SW 1271 (cell line): ENCODE measurements at regions not wholly inside any gene's neighbourhood (a gene's known extent, or its start where the extent isn't known, plus 50 kb on each side); places are given as distances from the start of the nearest gene placed in this dataset.

ENCODE experiments used
- DNase-seq, 2 experiments: peaks; one replicate each; lab custom pipeline; 2025; lab: John Stamatoyannopoulos, UW

DNA sequence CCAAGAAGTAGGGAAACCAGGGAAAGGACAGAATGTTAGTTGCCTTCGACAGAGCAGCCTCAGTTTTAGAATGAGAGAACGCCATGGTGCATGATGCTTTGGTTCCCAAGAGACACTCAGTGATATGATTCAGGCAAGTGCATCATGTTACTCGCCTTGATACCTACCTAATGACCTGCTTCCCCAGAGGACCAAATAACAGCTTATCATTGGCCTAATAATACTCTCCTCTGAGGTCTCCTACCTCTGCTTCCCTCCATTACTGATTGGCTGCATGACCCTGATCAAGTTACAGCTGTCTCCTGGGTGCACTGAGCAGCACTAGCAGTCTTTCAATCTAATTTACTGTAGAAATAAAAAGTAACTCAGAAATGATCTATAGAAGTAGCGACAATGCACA, 979.7 kb upstream of the FAT3 start:
- no peak for DNase-seq

DNA sequence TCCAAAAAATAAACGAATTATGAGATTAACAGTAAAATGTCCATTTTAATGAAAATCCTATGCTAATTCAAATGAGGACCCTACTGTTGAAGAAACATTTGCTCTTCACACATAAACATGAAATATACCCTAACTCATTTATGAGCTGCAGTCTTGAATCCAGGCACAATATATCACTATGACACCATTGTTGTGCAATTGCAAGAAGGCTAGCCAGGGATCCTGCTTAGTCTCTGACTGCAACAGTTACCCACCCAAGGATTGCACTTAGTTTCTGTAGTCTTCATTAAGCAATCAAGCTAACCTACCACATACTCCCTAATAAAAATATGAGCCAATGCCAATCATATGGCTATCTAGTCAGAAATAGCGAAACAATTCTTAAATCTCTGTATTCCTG, 981.0 kb upstream of the FAT3 start:
- no peak for DNase-seq

DNA sequence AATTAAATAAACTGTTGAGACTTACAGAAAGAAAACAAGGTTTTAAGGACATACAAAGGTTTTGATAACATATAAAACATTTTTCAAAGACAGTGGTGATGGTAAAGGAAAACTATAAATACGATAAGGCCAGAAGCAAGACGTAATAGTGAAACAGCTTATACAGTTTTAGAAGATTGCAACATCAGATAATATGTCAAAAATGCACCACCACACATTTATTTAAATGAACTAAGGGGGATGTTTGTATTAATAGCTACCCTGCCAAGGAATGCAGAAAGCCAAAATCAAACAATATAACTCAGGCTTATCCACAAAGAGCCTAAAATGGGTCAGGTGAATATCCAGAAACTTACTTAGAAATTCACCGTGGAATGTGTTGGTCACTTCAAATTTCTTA, 981.6 kb upstream of the FAT3 start:
- no peak for DNase-seq

DNA sequence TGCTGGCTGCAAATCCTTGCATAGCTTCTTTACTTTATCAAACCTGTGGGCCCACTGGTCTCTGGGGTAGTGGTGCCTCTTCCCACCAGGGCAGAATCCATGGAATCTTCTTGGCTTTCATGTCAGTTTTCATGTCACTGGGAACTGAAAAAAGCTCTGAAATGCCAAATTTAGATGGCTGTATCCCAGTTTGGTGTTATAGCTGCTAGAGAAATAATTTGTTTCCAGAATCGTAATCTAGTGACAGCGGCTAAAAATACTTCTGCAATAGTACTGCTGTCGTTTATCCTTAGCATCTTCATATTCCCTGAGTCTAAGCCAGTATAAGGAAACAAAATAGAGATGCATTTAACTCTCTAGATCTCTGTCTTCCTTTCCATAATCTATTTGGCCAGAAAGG, 983.4 kb upstream of the FAT3 start:
- no peak for DNase-seq

DNA sequence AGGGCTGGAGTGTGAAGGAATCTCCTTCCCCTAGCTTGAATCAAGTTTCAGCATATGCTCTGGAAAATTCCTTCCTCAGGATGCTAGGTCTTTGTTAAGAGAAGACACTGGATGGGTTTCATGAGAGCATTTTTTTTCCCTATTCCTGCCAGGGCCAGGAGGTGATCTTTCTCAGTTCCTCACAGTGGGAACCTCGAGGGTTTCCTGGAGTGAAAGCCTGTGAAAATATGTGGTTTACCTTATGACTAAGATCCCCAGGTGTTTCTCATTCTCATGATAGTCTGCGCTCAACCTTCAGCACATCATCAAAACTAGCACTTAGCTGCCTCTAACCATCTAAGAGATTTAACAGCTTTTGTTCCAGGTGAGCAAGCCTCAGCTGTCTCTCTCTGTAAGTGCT, 985.3 kb upstream of the FAT3 start:
- no peak for DNase-seq

DNA sequence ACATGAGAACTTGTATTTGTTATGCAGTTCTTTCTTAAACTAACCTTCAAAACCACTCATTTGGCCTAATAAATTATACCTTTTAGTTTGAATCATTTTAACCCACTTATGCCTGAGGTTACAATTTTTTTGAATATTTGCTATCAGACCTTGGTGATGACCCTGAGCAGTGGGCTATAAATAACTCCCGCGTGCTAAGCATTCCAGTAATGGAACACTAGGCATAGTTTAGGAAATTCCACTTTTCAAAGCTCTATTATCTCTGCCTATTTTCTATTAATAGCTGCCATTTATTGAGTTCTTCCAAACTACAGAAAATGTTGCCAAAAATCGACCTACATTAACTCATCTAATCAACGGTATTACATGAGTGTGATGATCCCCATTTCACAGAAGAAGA, 993.4 kb upstream of the FAT3 start:
- no peak for DNase-seq

DNA sequence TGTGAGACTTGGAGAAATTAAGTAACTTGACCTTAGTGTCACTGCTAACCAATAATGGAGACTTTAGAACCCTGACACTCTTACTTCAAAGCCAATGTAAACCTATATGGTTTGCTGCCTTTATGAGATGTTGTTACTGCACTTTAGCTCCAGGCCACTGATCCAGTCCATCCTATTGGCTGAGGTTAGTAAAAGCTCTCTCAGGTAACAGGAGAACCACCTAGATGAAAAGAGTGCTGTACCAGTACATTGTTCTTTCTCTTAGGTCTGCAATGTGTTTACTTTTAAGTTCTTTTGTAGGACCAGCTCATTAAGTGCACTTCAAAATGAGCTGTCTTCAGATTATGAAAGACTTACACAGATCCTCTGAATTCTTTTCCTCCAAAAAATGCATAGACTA, 994.0 kb upstream of the FAT3 start:
- no peak for DNase-seq

DNA sequence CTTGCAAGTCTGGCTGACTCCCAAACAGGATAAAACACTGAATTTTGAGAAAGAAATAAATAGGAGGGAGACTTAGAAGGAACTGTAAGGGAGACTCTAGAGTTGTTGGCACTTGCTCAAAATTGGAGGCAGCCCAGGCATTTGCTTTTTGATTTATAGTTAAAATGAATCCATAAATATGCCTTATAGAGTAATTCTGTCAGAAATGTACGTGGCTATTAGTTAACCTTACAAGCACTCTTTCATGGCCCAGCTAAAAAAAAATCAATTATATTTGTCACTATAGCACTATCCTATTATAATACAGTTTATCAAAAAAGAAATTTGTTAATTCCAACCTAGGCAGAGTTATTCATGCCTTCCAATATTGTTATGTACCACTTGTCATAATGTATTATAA, 1000.0 kb upstream of the CHORDC1 start:
- DNase-seq: no peak

DNA sequence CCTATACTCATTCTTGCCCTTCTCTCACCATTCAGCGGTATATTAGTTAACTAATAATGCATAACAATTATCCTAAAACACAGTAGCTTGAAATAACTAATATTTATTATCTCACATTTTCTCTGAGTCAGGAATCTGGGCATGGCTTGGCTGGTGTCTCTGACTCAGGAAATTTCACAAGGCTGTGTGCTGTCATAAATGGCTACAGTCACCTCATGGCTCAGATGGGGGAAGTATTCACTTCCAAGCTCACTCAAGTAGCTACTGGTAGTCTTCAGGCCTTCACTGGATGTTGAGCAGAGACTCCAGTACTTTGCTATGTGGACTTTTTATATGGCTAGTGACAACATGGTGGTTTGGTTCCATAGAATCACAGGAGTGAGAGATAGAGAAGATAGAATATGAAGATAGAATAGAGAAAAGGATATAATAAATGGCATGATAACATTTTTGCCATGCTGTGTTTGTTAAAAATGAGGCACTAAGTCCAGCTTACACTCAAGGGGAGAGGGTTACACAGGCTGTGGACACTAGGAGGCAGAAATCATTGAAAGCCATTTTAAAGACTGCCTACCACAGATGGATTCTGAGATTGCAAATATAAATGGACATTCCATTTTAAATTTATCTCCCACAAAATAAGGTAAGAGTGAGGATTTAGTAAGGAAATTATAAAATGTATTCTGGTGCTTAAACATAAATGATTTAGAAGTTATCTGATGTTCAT, 997.8 kb upstream of the CHORDC1 start:
- DNase-seq: no peak

DNA sequence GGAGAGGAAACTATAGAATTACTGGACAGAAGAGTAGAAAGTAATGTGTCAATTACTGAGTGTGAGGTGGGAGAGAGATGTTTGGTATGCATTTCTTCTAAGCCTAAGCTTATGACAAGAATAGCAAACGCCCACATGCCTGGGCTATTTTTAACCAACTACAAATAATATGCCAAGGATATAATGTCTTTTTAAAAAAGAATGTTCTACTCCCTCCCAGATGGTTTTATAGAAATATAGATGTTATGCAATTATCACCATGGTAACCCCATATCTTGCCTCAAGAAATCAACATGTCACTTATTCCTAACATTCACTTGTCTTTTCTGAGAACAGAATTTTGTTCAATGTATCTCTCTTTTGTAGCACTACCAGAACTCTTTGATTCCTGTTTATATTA, 996.7 kb upstream of the CHORDC1 start:
- no peak for DNase-seq

DNA sequence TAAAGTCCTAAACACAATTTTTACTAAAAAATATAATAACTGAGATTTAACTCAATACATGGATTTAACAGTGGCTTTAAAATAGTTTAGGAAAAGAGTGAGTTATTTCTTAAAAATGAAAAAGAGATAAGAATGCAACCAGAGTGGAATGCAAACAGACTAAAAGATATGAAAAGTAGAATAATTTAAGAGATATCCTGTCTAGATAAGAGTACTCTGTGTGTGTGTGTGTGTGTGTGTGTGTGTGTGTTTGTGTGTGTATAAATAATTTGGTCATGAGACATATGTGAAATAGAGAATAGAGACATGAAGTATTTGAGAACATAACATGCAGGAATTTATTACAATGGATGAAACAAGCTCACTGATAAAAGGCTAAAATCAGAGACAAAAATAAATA, 986.9 kb upstream of the CHORDC1 start:
- no peak for DNase-seq

DNA sequence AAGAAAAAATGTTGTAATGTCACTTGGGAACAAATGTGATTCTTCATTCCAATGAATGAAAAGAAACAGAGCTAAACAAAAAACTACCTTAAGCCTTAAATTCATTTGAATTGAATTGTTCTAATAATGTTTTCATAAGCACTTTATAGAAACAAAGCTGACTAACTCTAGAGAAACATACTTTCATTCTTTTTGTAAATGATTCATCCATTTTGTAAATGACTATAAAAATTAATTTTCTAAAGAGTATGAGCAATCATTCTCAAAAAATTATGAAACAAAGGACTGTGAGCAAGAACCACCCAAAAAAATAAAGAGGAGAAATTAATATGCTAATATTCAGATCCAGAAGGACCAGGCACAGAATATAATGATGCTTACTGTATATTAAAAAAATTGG, 986.5 kb upstream of the CHORDC1 start:
- no peak for DNase-seq

DNA sequence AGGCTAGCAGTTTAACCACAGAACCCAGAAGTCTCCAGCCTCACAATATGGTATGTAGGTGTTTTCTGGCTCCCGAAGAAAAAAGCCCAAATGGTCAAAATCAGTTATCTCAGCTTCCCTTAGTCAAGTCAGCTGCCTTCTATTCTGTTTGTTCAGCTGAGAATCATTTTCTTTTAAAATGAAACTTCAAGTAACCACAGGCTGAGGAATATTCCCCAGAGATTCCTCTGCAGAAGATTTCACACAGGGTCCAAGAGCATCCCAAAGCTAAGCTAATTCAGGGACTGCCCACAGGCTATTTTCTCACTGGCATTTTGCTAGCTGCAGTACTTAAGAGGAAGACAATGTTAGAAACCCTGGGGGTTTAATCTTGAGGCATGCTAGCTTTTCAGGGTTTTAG, 977.0 kb upstream of the CHORDC1 start:
- DNase-seq: no peak

DNA sequence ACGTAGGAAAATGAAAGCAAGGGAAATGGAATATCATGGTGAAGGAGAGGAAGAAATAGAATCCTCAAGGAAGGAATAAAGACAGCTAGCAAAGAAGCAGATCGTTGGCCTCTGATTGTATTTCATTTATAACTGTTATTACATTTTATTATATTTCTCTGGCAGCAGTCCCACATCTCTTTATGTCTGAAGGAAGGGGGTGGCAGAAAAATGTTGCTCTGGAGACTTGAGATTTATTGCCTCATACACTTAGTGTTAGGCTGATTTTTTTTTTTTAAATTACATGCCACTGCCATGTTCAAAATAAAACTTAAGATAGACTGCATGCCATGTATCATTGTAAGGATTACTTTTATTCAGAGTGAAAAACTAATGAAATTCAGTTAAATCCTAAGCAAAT, 971.7 kb upstream of the CHORDC1 start:
- no peak for DNase-seq

DNA sequence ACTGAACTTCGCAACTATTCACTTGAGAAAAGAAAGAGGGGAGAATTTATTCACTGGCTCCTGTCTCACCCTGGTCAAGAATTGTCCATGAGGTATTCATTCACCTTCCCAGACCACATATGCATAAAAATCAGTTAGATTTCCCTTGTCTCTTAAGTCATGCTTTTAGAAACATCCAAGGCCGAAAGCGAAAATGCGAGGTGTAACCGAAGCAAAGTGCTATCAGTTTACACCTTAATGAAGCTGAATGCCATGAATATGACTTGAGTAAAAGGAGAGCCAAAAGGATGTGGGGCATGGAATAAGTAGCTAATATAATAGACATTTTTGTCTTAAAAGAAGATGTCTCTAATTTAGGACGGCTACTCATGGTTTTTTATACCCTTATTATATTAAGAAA, 965.6 kb upstream of the CHORDC1 start:
- DNase-seq: no peak

DNA sequence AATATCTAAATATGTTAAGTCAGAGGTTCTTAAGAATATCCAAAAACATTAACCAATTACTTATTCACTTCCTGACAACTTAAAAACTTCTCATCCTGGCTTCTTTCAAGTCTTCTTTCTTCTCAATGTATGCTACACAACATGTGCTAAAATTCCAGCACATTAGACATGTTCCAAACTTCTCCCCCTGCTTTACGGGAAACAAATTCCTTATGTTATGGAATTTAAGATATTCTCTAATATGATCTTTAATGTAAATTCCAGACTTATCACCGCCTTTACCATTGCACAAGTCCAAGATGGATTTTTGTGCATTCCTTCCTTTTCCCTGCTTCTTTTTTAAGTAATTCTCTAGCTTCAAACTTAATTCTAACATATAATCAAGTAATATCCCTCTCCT, 964.5 kb upstream of the CHORDC1 start:
- no peak for DNase-seq

DNA sequence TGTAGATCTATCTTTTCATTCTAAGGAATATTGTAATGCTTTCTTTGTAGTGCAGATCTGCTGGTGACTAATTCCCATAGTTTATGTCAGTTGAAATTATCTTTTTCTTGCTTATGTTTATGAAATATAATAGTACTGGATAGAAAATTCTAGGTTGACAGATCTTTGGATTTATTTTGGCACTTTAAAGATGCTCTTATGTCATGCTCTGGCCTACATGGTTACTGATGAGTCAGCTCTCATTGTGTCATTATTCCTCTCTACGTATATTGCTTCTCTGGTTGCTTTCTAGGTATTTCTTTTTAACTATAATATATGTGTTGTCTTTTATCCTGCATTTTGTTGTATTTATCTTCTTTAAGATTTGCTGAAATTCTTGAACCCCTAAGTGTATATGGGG, 955.5 kb upstream of the CHORDC1 start:
- DNase-seq: no peak

DNA sequence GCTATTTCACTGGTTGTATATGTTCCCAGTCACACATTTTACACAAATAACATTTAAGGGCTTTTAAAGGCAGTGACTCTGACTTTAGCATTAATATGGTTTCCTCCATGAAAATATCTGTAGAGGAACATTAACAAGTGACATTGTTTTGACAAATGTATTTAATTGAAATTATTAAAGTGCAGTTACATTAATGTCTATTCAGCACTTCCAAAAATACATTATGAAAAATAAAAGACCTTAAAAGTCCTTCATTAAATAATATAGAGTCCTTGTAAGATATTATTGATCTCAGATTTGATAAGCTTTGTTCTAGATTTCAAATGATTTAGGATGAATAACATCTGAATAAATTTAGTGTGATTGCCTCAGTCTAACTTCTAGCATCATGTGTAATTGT, 951.9 kb upstream of the CHORDC1 start:
- DNase-seq: no peak

DNA sequence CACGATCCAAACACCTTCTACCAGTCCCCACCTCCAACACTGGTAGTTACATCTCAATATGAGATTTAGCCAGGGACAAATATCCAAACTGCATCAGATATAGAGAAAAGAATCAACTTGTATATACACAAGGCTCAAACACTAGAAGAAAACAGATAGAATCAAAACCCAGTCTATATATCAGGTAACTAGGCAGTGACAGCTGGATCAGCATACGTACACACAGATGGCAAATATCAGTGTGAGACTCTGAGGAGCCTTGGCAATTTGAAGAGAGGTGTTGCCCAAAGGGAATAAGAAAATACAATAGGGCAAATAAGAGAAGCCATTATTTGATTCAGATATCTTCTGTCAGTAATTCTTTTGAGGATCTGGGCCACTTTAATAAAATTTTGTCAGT, 951.3 kb upstream of the CHORDC1 start:
- no peak for DNase-seq

DNA sequence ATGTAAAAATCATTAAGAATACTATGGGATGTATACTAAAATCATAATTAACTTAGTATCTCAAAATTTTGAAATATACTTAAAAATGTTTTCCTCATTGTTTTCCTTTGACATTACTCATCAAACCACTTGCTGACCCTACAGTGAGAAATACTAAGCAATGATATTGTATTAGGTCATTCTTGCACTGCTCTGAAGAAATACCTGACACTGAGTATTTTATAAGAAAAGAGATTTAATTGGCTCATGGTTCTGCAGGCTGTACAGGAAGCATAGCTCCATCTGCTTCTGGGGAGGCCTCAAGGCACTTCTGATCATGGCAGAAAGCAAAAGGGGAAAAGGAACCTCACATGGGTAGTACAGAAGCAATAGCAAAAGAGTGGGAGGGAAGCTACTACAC, 950.9 kb upstream of the CHORDC1 start:
- DNase-seq: no peak

DNA sequence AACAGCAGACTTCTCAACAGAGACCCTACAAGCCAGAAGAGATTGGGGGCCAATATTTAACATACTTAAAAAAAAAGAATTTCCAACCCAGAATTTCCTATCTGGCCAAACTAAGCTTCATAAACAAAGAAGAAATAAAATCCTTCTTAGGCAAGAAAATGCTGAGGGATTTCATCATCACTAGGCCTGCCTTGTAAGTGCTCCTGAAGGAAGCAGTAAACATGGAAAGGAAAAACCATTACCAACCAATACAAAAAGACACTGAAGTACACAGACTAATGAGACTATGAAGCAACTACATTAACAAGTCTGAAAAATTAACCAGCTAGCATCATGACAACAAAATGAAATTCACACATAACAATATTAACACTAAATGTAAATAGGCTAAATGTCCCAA, 947.9 kb upstream of the CHORDC1 start:
- no peak for DNase-seq

DNA sequence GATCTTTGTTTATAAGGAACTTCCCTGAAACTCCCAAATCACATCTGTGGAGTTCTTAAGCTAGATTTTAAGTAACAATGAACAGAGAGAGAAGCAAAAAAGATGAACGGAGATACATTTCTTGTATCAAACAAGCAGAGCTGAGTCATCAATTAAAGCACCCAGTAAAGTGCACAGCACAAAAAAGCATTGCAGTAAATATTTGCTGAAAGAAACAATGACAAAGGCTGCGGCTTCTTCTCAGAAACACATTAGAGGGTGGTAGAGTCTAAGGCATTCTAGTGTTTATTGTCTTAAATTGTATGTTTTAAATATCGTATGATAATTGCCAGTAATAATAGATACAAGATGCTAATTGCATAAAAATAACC, 941.6 kb upstream of the CHORDC1 start:
- no peak for DNase-seq

DNA sequence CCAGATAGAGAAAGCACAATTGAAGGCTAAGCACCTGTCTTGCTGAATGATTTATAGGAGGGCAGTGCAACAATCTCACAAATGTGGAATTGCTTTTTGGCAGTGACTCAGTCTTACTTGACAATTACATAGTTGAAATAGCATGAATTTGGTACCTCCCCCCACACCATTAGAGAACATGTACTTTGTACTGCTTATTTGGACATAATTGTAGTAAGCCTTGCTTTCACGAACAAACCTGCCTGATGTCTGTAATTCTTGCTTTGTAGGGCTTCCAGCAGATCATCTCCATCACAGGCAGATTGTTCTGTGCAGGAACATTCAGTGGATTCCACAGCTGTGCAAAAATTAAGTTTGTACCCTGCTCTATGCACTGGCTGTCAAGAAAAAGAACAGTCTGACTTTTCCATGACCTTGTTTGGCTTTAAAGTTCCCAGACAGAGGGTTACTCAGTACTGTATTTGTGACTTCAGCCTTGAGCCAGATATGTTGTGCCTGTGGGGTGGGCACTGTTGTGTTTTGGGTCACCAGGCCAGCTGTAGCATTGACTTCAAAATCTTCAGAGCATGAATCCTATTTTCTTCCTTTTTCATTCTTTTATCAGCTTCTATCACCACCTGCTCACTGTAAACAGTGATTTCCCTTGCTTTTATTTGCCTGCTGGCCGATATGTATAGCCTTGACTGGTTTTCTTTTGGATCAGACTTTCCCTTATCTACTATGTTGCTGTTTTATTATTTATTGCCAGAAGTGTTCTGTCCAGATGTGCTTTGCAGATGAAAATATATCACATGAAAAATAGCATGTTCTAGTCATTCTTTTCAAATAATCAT, 941.0 kb upstream of the CHORDC1 start:
- no peak for DNase-seq

DNA sequence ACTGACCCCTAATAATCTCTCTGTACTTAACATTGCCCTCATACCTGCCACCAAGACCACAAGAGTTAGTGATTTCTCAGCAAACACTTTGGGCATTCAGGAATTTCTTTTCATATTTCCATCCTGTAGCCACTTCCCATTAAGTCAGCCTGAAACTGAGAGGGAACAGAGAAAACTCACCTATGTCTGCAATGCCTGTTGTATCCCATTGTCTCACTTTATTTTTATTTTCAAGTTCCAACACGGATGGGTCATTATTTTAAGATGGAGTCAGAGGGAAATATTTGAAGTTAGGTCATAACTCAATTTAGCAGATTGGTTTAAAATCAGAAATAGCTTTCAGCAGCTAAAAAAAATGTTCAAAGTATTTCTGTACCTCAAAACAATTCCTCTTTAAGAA, 937.8 kb upstream of the CHORDC1 start:
- no peak for DNase-seq
